Stimulated activated CD8-positive, alpha-beta memory T cell treated with anti-CD3 and anti-CD28 coated beads, Interleukin-2, amount 100 ng/mL, for 48 hours (primary cell): ENCODE measurements at regions not wholly inside any gene's neighbourhood (a gene's known extent, or its start where the extent isn't known, plus 50 kb on each side); places are given as distances from the start of the nearest gene placed in this dataset.

Source experiments
- DNase-seq, 2 donors: peaks; one replicate each; pipeline ENCODE4 v3.0.0-alpha.2; 2020; ENCODE audit warnings: low read depth in 2 of 2

- no peak for DNase-seq
These were observed 68.2 kb upstream of the S1PR3 start for GRCh38 chr9:88923092-88923491.

- no peak for DNase-seq
These were observed 67.5 kb upstream of the S1PR3 start for GRCh38 chr9:88923653-88924288.

- no peak for DNase-seq
These were observed 65.8 kb upstream of the S1PR3 start for GRCh38 chr9:88925481-88925880.

GRCh38 chr9:88926781-88927505 lies 64.3 kb upstream of the S1PR3 start:
- DNase-seq, result no peak

GRCh38 chr9:88927510-88927909 lies 63.8 kb upstream of the S1PR3 start:
- no peak for DNase-seq

GRCh38 chr9:88930716-88931115 lies 60.6 kb upstream of the S1PR3 start:
- DNase-seq, result no peak

GRCh38 chr9:88932766-88933165 lies 58.5 kb upstream of the S1PR3 start:
- no peak for DNase-seq

- no peak for DNase-seq
These were observed 57.5 kb upstream of the S1PR3 start for GRCh38 chr9:88933607-88934379.

- no peak for DNase-seq
These were observed 56.3 kb upstream of the S1PR3 start for GRCh38 chr9:88934876-88935535.

- DNase-seq, result no peak
These were observed 55.1 kb upstream of the S1PR3 start for GRCh38 chr9:88936132-88936531.

- DNase-seq, result no peak
These were observed 54.6 kb upstream of the S1PR3 start for GRCh38 chr9:88936668-88937067.

- no peak for DNase-seq
These were observed 54.0 kb upstream of the S1PR3 start for GRCh38 chr9:88937248-88937647.

GRCh38 chr9:88938189-88938588 lies 53.1 kb upstream of the S1PR3 start:
- no peak for DNase-seq
